HCT116 (cell line): ENCODE measurements at regions not wholly inside any gene's neighbourhood (a gene's known extent, or its start where the extent isn't known, plus 50 kb on each side); places are given as distances from the start of the nearest gene placed in this dataset.

ENCODE experiments used
- ATAC-seq: fragments of 200-7000 bp; cut with Tn5 transposase; 2 replicates; pipeline ENCODE4 v1.9.1; 2020; ENCODE audit warnings: mild to moderate bottlenecking, moderate library complexity
- BruUV-seq: library from RNA; stranded (reverse); fragments of 400-500 nt; replicated peaks from 2 replicates; lab custom pipeline; 2021; lab: Mats Ljungman, UMichigan
- CTCF ChIA-PET: fragments of 300-600 bp; sonication (Branson Sonifier 250); formaldehyde crosslinking; loops from one replicate; lab custom pipeline; 2021; ENCODE audit warnings: antibody characterized with exemption; lab: Charles Lee
- POLR2A ChIA-PET: fragments of 300-600, 350-600 bp; sonication (Branson Sonifier 250); formaldehyde crosslinking; loops from one replicate; lab custom pipeline; 2021; ENCODE audit warnings: antibody characterized with exemption; lab: Charles Lee
- RAD21 ChIA-PET, 2 experiments: fragments of 300-600 bp; sonication (Branson Sonifier 250); formaldehyde crosslinking; loops; one replicate each; lab custom pipeline; 2023; ENCODE audit warnings: low total read pairs in 2 of 2; ENCODE audit not compliant: uncharacterized antibody in 2 of 2, unreplicated experiment in 2 of 2, low non-redundant PET in 1 of 2; lab: Charles Lee
- DNase-seq: peaks from one replicate; pipeline ENCODE4 v3.0.0-alpha.2; 2010; ENCODE audit warnings: low read depth, low spot score
- H2AFZ ChIP-seq: fragments of 200-600 bp; shearing (Covaris generic), sonication (generic); 2 replicates; pipeline ENCODE4 v1.6.1; 2017; ENCODE audit warnings: low read depth, mixed run types, mixed read lengths, antibody characterized with exemption, low read length; ENCODE audit not compliant: poor library complexity, severe bottlenecking
- H3K27ac ChIP-seq: 2 replicates; pipeline ENCODE4 v1.5.1; 2012; ENCODE audit warnings: low read depth, low read length
- H3K27me3 ChIP-seq: fragments of 200-600 bp; sonication (generic); 2 replicates; pipeline ENCODE4 v1.6.1; 2016; ENCODE audit warnings: mixed run types, low read length, mixed read lengths; ENCODE audit not compliant: insufficient read depth
- H3K36me3 ChIP-seq, 2 experiments: fragments of 200-500 bp in 1 of 2; fragments of 200-600 bp in 1 of 2; sonication (Bioruptor generic) in 1 of 2; sonication (generic) in 1 of 2; 2 replicates each; pipeline versions ENCODE4 v1.5.1 to v1.6.1; 2014 to 2016; ENCODE audit warnings: low read length in 2 of 2, inconsistent platforms in 1 of 2, mixed read lengths in 1 of 2, mixed run types in 1 of 2; ENCODE audit not compliant: insufficient read depth in 2 of 2, control insufficient read depth in 1 of 2
- H3K4me1 ChIP-seq, 2 experiments: fragments of 200-600 bp in 1 of 2; sonication (generic) in 1 of 2; 2 replicates each; pipeline versions ENCODE4 v1.5.1 to v1.6.1; 2012 to 2017; ENCODE audit warnings: low read length in 2 of 2, inconsistent platforms in 1 of 2, mild to moderate bottlenecking in 1 of 2, mixed read lengths in 1 of 2, mixed run types in 1 of 2, moderate library complexity in 1 of 2; ENCODE audit not compliant: insufficient read depth in 2 of 2, control insufficient read depth in 1 of 2
- H3K4me2 ChIP-seq: fragments of 200-600 bp; sonication (generic); 2 replicates; pipeline ENCODE4 v1.6.1; 2017; ENCODE audit warnings: mixed run types, low read length, mixed read lengths
- H3K4me3 ChIP-seq, 2 experiments: fragments of 200-600 bp in 1 of 2; sonication (generic) in 1 of 2; replicated peaks in 1 of 2; 2 replicates each; pipeline ENCODE4 v1.5.1; 2011 to 2016; ENCODE audit warnings: low read length in 2 of 2, control low read depth in 1 of 2, low read depth in 1 of 2, mild to moderate bottlenecking in 1 of 2, mixed read lengths in 1 of 2, mixed run types in 1 of 2
- H3K79me2 ChIP-seq: fragments of 200-600 bp; sonication (generic); 2 replicates; pipeline ENCODE4 v1.6.1; 2017; ENCODE audit warnings: mild to moderate bottlenecking, mixed run types, low read length, moderate library complexity, mixed read lengths; ENCODE audit not compliant: insufficient read depth
- H3K9ac ChIP-seq: fragments of 200-600 bp; sonication (generic); 2 replicates; pipeline ENCODE4 v1.6.1; 2016; ENCODE audit warnings: low read length, mixed read lengths
- H3K9me2 ChIP-seq: fragments of 200-600 bp; sonication (generic), shearing (Covaris generic); 2 replicates; pipeline ENCODE4 v1.6.1; 2017; ENCODE audit warnings: mixed run types, mild to moderate bottlenecking, moderate library complexity; ENCODE audit not compliant: insufficient read depth
- H3K9me3 ChIP-seq, 2 experiments: fragments of 200-500 bp in 1 of 2; fragments of 200-600 bp in 1 of 2; sonication (Bioruptor generic) in 1 of 2; sonication (generic) in 1 of 2; 2 replicates each; pipeline ENCODE4 v1.6.1; 2014 to 2017; ENCODE audit warnings: low read length in 2 of 2, mixed read lengths in 2 of 2, inconsistent platforms in 1 of 2, low read depth in 1 of 2, mild to moderate bottlenecking in 1 of 2, mixed run types in 1 of 2, moderate library complexity in 1 of 2; ENCODE audit not compliant: control insufficient read depth in 1 of 2, insufficient read depth in 1 of 2
- H4K20me1 ChIP-seq: fragments of 200-600 bp; sonication (generic), shearing (Covaris generic); 2 replicates; pipeline ENCODE4 v1.6.1; 2017; ENCODE audit warnings: mixed run types, mild to moderate bottlenecking, moderate library complexity; ENCODE audit not compliant: insufficient read depth
- CEBPB ChIP-seq: IDR thresholded peaks from 2 replicates; pipeline ENCODE4 v1.6.1; 2012; ENCODE audit warnings: low read depth
- EGR1 ChIP-seq: IDR thresholded peaks from 2 replicates; pipeline ENCODE4 v1.6.1; 2012; ENCODE audit warnings: low read depth
- ELF1 ChIP-seq: IDR thresholded peaks from 2 replicates; pipeline ENCODE4 v1.6.1; 2012; ENCODE audit warnings: low read depth, borderline replicate concordance
- EZH2 ChIP-seq: fragments of 200-600 bp; sonication (generic); IDR thresholded peaks from 2 replicates; pipeline ENCODE4 v1.6.1; 2017; ENCODE audit warnings: antibody characterized with exemption, mixed run types
- FOSL1 ChIP-seq: IDR thresholded peaks from 2 replicates; pipeline ENCODE4 v1.6.1; 2012; ENCODE audit warnings: low read depth
- JUND ChIP-seq: IDR thresholded peaks from 2 replicates; pipeline ENCODE4 v1.6.1; 2012
- POLR2A ChIP-seq: IDR thresholded peaks from 2 replicates; pipeline ENCODE4 v1.7.0; 2011; ENCODE audit warnings: borderline replicate concordance; ENCODE audit not compliant: insufficient read depth, insufficient read length; ENCODE audit errors: extremely low read depth
- RAD21 ChIP-seq: IDR thresholded peaks from 2 replicates; pipeline ENCODE4 v1.6.1; 2012; ENCODE audit warnings: low read depth, mild to moderate bottlenecking
- SIN3A ChIP-seq: IDR thresholded peaks from 2 replicates; pipeline ENCODE4 v1.6.1; 2012; ENCODE audit warnings: low read depth
- TCF7L2 ChIP-seq: IDR thresholded peaks from 2 replicates; pipeline ENCODE4 v1.7.0; 2011; ENCODE audit warnings: borderline replicate concordance, inconsistent platforms; ENCODE audit not compliant: insufficient read depth, insufficient read length; ENCODE audit errors: extremely low read depth
- YY1 ChIP-seq: IDR thresholded peaks from 2 replicates; pipeline ENCODE4 v1.6.1; 2011; ENCODE audit warnings: low read length, low read depth, moderate library complexity, mild to moderate bottlenecking; ENCODE audit not compliant: insufficient replicate concordance; ENCODE audit errors: extremely low read depth
- ZFX ChIP-seq: fragments of 450-650 bp; IDR thresholded peaks from 2 replicates; pipeline ENCODE4 v1.6.1; 2017
- intact Hi-C: fragments of 100-400 bp; cut with micrococcal nuclease; formaldehyde crosslinking; loops from 2 replicates; pipeline ENCODE4 v1.10.0; 2022
- TF ChIP-seq, protein P1 (sequence below): IDR thresholded peaks from 2 replicates; pipeline ENCODE4 v1.6.1; 2012; ENCODE audit warnings: low read depth
- TF ChIP-seq, protein P2 (sequence below): IDR thresholded peaks from 2 replicates; pipeline ENCODE4 v1.6.1; 2012
- TF ChIP-seq, protein P3 (sequence below): IDR thresholded peaks from 2 replicates; pipeline ENCODE4 v1.6.1; 2011; ENCODE audit warnings: mild to moderate bottlenecking, low read length, moderate library complexity; ENCODE audit not compliant: insufficient replicate concordance; ENCODE audit errors: extremely low read depth
- TF ChIP-seq, protein P4 (sequence below), 3 experiments: fragments of 200-600 bp in 1 of 3; sonication (generic) in 1 of 3; IDR thresholded peaks in 2 of 3; conservative IDR thresholded peaks in 1 of 3; 2 replicates each; pipeline ENCODE4 v1.5.1; 2012 to 2017; ENCODE audit warnings: low read depth in 2 of 3, low read length in 2 of 3, antibody characterized with exemption in 1 of 3, borderline replicate concordance in 1 of 3, control low read depth in 1 of 3, mild to moderate bottlenecking in 1 of 3, mixed read lengths in 1 of 3, mixed run types in 1 of 3, moderate library complexity in 1 of 3; ENCODE audit not compliant: insufficient read depth in 1 of 3

- Histone ChIP-seq H3K9me3 (no peaks in the 10 kb centered on the region; a peak in 1 of 4 replicates), H3K79me2 (no peaks in the 10 kb centered on the region), H3K4me3 (no peak overlapping the region), H3K9me2 (no peaks in the 10 kb centered on the region), H3K9ac (no peak overlapping the region), H2AFZ (no peak overlapping the region), H3K4me1 (no peaks in the 10 kb centered on the region), H3K4me2 (no peak overlapping the region), H4K20me1 (no peaks in the 10 kb centered on the region), H3K36me3 (no peaks in the 10 kb centered on the region), H3K27me3 (no peaks in the 10 kb centered on the region), H3K27ac (no peak overlapping the region)
- BruUV-seq: no TSS peak
- POLR2A ChIA-PET: no interaction called here
- ATAC-seq (no peak), DNase-seq (no peak)
- intact Hi-C loops: no loop called here
- CTCF ChIA-PET: no interaction called here
- RAD21 ChIA-PET: no interaction called here
- TF ChIP-seq POLR2A (no peak), YY1 (no peak), EGR1 (no peak), CEBPB (no peak), JUND (no peak), SIN3A (no peak), RAD21 (no peak), EZH2 (no peak), ZFX (no peak), FOSL1 (no peak), TCF7L2 (no peak), ELF1 (no peak)
- TF ChIP-seq, protein P1, sequence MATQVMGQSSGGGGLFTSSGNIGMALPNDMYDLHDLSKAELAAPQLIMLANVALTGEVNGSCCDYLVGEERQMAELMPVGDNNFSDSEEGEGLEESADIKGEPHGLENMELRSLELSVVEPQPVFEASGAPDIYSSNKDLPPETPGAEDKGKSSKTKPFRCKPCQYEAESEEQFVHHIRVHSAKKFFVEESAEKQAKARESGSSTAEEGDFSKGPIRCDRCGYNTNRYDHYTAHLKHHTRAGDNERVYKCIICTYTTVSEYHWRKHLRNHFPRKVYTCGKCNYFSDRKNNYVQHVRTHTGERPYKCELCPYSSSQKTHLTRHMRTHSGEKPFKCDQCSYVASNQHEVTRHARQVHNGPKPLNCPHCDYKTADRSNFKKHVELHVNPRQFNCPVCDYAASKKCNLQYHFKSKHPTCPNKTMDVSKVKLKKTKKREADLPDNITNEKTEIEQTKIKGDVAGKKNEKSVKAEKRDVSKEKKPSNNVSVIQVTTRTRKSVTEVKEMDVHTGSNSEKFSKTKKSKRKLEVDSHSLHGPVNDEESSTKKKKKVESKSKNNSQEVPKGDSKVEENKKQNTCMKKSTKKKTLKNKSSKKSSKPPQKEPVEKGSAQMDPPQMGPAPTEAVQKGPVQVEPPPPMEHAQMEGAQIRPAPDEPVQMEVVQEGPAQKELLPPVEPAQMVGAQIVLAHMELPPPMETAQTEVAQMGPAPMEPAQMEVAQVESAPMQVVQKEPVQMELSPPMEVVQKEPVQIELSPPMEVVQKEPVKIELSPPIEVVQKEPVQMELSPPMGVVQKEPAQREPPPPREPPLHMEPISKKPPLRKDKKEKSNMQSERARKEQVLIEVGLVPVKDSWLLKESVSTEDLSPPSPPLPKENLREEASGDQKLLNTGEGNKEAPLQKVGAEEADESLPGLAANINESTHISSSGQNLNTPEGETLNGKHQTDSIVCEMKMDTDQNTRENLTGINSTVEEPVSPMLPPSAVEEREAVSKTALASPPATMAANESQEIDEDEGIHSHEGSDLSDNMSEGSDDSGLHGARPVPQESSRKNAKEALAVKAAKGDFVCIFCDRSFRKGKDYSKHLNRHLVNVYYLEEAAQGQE: no peak
- TF ChIP-seq, protein P2, sequence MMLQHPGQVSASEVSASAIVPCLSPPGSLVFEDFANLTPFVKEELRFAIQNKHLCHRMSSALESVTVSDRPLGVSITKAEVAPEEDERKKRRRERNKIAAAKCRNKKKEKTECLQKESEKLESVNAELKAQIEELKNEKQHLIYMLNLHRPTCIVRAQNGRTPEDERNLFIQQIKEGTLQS: no peak
- TF ChIP-seq, protein P3, sequence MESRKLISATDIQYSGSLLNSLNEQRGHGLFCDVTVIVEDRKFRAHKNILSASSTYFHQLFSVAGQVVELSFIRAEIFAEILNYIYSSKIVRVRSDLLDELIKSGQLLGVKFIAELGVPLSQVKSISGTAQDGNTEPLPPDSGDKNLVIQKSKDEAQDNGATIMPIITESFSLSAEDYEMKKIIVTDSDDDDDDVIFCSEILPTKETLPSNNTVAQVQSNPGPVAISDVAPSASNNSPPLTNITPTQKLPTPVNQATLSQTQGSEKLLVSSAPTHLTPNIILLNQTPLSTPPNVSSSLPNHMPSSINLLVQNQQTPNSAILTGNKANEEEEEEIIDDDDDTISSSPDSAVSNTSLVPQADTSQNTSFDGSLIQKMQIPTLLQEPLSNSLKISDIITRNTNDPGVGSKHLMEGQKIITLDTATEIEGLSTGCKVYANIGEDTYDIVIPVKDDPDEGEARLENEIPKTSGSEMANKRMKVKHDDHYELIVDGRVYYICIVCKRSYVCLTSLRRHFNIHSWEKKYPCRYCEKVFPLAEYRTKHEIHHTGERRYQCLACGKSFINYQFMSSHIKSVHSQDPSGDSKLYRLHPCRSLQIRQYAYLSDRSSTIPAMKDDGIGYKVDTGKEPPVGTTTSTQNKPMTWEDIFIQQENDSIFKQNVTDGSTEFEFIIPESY: no peak
- TF ChIP-seq, protein P4, sequence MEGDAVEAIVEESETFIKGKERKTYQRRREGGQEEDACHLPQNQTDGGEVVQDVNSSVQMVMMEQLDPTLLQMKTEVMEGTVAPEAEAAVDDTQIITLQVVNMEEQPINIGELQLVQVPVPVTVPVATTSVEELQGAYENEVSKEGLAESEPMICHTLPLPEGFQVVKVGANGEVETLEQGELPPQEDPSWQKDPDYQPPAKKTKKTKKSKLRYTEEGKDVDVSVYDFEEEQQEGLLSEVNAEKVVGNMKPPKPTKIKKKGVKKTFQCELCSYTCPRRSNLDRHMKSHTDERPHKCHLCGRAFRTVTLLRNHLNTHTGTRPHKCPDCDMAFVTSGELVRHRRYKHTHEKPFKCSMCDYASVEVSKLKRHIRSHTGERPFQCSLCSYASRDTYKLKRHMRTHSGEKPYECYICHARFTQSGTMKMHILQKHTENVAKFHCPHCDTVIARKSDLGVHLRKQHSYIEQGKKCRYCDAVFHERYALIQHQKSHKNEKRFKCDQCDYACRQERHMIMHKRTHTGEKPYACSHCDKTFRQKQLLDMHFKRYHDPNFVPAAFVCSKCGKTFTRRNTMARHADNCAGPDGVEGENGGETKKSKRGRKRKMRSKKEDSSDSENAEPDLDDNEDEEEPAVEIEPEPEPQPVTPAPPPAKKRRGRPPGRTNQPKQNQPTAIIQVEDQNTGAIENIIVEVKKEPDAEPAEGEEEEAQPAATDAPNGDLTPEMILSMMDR (IDR thresholded peaks at IDR 0.05 in 2 of 3, conservative IDR thresholded peaks at IDR 0.05 in 1 of 3; ENCODE audit: borderline replicate concordance in 1 of 3, insufficient read depth in 1 of 3, low read depth in 2 of 3, low read length in 2 of 3): no peak
Observed at GRCh38 chr2:161522796-161523195, 101.4 kb upstream of the SLC4A10 start.
